ENCODE measurements at regions not wholly inside any gene's neighbourhood (a gene's known extent, or its start where the extent isn't known, plus 50 kb on each side); places are given as distances from the start of the nearest gene placed in this dataset.

DNA sequence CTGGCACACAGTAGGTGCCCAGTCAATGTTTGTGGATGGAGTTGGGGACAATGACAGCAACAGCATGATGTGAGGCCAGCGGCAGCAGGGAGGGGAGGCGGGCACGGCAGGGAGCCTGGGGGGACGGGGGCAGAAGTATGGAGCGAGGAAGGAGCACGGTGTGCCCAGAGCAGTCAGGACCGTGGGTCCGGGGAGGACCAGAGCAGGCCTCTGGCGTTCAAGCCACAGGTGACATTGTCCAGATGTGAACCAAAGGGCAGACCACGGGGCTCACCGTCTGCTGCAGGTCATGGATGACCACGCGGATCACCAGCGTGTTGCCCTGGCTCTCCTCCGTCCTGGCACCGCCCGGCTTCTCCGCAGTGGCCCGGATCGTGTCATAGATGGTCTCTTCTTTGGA lies 105.5 kb downstream of the SHANK2 start:
- Mint-ChIP-seq H3K27ac (no peak overlapping the region), H3K4me3 (no peak overlapping the region), H3K36me3 (no peaks in the 10 kb centered on the region), H3K4me1 (no peaks in the 10 kb centered on the region), H3K27me3 (ENCODE audit: low read depth in 2 of 2) (peaks cover 3 to 13% of the 10 kb centered on the region in 2 donors), H3K9me3 (no peaks in the 10 kb centered on the region)
- DNase-seq (no peak), ATAC-seq (no peak)
- no peaks in the 10 kb centered on the region for H3K9me3 ChIP-seq (ENCODE audit: control insufficient read depth, insufficient read depth, low read length)
- H3K27me3 ChIP-seq (ENCODE audit: control insufficient read depth, insufficient read depth, low read length) = no peaks in the 10 kb centered on the region
- H3K27ac ChIP-seq (ENCODE audit: low read length) = no peak overlapping the region
- intact Hi-C loops (cut with micrococcal nuclease) = no loop called here
- no peaks in the 10 kb centered on the region for H3K36me3 ChIP-seq (ENCODE audit: control insufficient read depth, insufficient read depth, low read length)
- WGBS (ENCODE audit: insufficient coverage) = 93% methylated on average over 20 of the region's 20 CpGs
- H3K4me3 ChIP-seq (ENCODE audit: low read length) = no peak overlapping the region
- TF ChIP-seq CTCF (IDR thresholded peaks at IDR 0.05) = no peak
- no peaks in the 10 kb centered on the region for H3K4me1 ChIP-seq (ENCODE audit: control insufficient read depth, insufficient read depth, low read length)

GRCh38 chr11:71145988-71146824 lies 106.2 kb downstream of the SHANK2 start:
- Histone ChIP-seq H3K27ac (ENCODE audit: low read length) (no peak overlapping the region), H3K9me3 (ENCODE audit: control insufficient read depth, insufficient read depth, low read length) (no peaks in the 10 kb centered on the region), H3K36me3 (ENCODE audit: control insufficient read depth, insufficient read depth, low read length) (no peaks in the 10 kb centered on the region), H3K27me3 (ENCODE audit: control insufficient read depth, insufficient read depth, low read length) (no peaks in the 10 kb centered on the region), H3K4me3 (ENCODE audit: low read length) (no peak overlapping the region), H3K4me1 (ENCODE audit: control insufficient read depth, insufficient read depth, low read length) (no peaks in the 10 kb centered on the region)
- Mint-ChIP-seq H3K9me3 (no peaks in the 10 kb centered on the region), H3K4me3 (no peak overlapping the region), H3K4me1 (no peaks in the 10 kb centered on the region), H3K36me3 (no peaks in the 10 kb centered on the region), H3K27ac (no peak overlapping the region), H3K27me3 (ENCODE audit: low read depth in 2 of 2) (peaks cover 0 to 8% of the 10 kb centered on the region in 2 donors)
- 81% methylated on average over 24 of the region's 24 CpGs for WGBS (ENCODE audit: insufficient coverage)
- DNase-seq (no peak), ATAC-seq (no peak)
- intact Hi-C loops (cut with micrococcal nuclease) = no loop called here
- no peak for TF ChIP-seq CTCF (IDR thresholded peaks at IDR 0.05)

DNA sequence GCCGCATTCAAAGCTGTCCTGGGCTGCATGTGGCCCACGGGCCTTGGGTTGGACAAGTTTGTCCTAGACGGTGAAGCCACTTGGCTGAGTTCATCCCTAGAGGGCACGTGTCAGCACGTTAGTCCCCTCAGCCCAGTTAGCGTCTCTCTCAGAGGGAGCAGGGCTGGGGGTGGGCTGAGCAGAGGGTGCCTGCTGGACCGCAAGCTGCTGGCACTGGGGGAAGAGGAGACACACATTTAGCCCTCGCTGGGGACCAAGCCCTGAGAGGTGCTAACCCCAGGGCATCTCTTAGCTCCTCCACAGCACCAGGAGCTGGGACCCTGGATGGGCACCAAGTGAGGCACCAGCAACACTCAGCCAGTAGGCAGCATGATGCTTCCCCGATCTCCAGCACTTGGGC lies 107.0 kb downstream of the SHANK2 start:
- Histone ChIP-seq H3K9me3 (ENCODE audit: control insufficient read depth, insufficient read depth, low read length) (no peaks in the 10 kb centered on the region), H3K4me1 (ENCODE audit: control insufficient read depth, insufficient read depth, low read length) (no peaks in the 10 kb centered on the region), H3K4me3 (ENCODE audit: low read length) (no peak overlapping the region), H3K36me3 (ENCODE audit: control insufficient read depth, insufficient read depth, low read length) (no peaks in the 10 kb centered on the region), H3K27me3 (ENCODE audit: control insufficient read depth, insufficient read depth, low read length) (no peaks in the 10 kb centered on the region), H3K27ac (ENCODE audit: low read length) (no peak overlapping the region)
- Mint-ChIP-seq H3K9me3 (no peaks in the 10 kb centered on the region), H3K36me3 (no peaks in the 10 kb centered on the region), H3K4me1 (no peaks in the 10 kb centered on the region), H3K4me3 (no peak overlapping the region), H3K27ac (no peak overlapping the region), H3K27me3 (ENCODE audit: low read depth in 2 of 2) (peaks cover 0 to 7% of the 10 kb centered on the region in 2 donors)
- DNase-seq (no peak), ATAC-seq (no peak)
- TF ChIP-seq CTCF (IDR thresholded peaks at IDR 0.05) = no peak
- intact Hi-C loops (cut with micrococcal nuclease) = no loop called here
- WGBS (ENCODE audit: insufficient coverage) = 85% methylated on average over 9 of the region's 9 CpGs

DNA sequence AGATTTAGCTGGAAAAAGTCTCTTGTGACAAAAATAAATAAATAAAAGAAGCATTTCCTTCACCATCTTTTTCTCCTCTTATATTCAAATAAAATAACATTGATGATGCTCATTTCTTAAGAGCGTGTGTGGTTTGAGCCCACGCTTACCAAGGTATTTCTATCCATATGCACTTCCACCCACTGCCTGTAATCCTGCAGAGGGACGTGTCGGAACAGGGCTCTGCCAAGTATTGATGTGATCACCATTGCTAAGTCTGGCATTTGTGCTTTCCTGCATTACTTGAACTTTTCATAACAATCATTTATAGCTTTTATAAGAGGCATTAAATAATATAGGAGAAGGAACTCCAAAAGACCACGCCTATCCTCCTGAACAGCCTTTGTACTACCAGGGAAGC lies 107.6 kb downstream of the SHANK2 start:
- H3K4me3 ChIP-seq (ENCODE audit: low read length) = no peak overlapping the region

More for the DNA sequence above, 107.6 kb downstream of the SHANK2 start:
- H3K36me3 ChIP-seq (ENCODE audit: control insufficient read depth, insufficient read depth, low read length) = no peaks in the 10 kb centered on the region
- DNase-seq (no peak), ATAC-seq (no peak)
- H3K27ac ChIP-seq (ENCODE audit: low read length) = no peak overlapping the region
- H3K27me3 Mint-ChIP-seq (ENCODE audit: low read depth in 2 of 2) = peaks cover 0 to 7% of the 10 kb centered on the region in 2 donors
- H3K9me3 Mint-ChIP-seq = no peaks in the 10 kb centered on the region
- H3K36me3 Mint-ChIP-seq = no peaks in the 10 kb centered on the region
- H3K9me3 ChIP-seq (ENCODE audit: control insufficient read depth, insufficient read depth, low read length) = no peaks in the 10 kb centered on the region
- no peak for TF ChIP-seq CTCF (IDR thresholded peaks at IDR 0.05)
- H3K4me1 Mint-ChIP-seq = no peaks in the 10 kb centered on the region
- no peaks in the 10 kb centered on the region for H3K27me3 ChIP-seq (ENCODE audit: control insufficient read depth, insufficient read depth, low read length)
- H3K27ac Mint-ChIP-seq = no peak overlapping the region
- WGBS (ENCODE audit: insufficient coverage) = 84% methylated on average over 5 of the region's 5 CpGs
- no peaks in the 10 kb centered on the region for H3K4me1 ChIP-seq (ENCODE audit: control insufficient read depth, insufficient read depth, low read length)
- no peak overlapping the region for H3K4me3 Mint-ChIP-seq
- intact Hi-C loops (cut with micrococcal nuclease) = no loop called here

All from natural killer cell (primary cell).